B cell (primary cell): ENCODE measurements at regions not wholly inside any gene's neighbourhood (a gene's known extent, or its start where the extent isn't known, plus 50 kb on each side); places are given as distances from the start of the nearest gene placed in this dataset.

Experiments used
- CTCF ChIP-seq: fragments of 200-600 bp; IDR thresholded peaks from one replicate; pipeline ENCODE4 v1.8.0; 2022; ENCODE audit warnings: antibody characterized with exemption, mild to moderate bottlenecking
- EZH2 ChIP-seq: IDR thresholded peaks from 2 replicates; pipeline ENCODE4 v1.6.1; 2012; ENCODE audit warnings: borderline replicate concordance, low read depth, mild to moderate bottlenecking, moderate library complexity, low read length; ENCODE audit not compliant: insufficient read depth, poor library complexity, severe bottlenecking

- TF ChIP-seq CTCF (no peak), EZH2 (no peak)
Observed at GRCh38 chr16:76875898-76876297, 315.1 kb upstream of the MON1B start.
